GM20000 (cell line): ENCODE measurements at regions not wholly inside any gene's neighbourhood (a gene's known extent, or its start where the extent isn't known, plus 50 kb on each side); places are given as distances from the start of the nearest gene placed in this dataset.

Source experiments
- DNase-seq: peaks from one replicate; pipeline ENCODE4 v3.0.0; 2012; ENCODE audit warnings: low spot score
- TF ChIP-seq, protein P1 (sequence below): IDR thresholded peaks from 2 replicates; pipeline ENCODE4 v1.5.1; 2012; ENCODE audit warnings: mild to moderate bottlenecking, control low read depth; ENCODE audit errors: extremely low read depth, missing control alignments

DNA sequence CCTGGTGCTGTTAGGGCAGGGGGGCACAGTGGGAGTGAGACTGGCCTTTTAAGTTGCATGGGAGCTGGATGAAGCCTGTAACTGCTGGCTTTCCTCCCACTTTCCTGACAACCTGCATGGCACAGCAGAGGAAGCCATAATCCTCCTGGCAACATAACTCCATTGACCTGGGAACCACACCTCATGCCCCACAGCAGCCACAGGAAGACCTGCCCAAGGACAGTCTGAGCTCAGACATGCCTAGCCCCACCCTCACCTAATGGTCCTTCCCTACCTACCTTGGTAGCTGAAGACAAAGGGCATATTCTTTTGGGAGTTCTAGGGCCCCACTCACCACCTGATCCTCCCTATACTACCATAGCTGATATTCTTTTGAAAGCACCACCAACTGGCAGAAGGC lies 482.2 kb upstream of the TOM1L1 start:
- no peak for DNase-seq
- TF ChIP-seq, protein P1, sequence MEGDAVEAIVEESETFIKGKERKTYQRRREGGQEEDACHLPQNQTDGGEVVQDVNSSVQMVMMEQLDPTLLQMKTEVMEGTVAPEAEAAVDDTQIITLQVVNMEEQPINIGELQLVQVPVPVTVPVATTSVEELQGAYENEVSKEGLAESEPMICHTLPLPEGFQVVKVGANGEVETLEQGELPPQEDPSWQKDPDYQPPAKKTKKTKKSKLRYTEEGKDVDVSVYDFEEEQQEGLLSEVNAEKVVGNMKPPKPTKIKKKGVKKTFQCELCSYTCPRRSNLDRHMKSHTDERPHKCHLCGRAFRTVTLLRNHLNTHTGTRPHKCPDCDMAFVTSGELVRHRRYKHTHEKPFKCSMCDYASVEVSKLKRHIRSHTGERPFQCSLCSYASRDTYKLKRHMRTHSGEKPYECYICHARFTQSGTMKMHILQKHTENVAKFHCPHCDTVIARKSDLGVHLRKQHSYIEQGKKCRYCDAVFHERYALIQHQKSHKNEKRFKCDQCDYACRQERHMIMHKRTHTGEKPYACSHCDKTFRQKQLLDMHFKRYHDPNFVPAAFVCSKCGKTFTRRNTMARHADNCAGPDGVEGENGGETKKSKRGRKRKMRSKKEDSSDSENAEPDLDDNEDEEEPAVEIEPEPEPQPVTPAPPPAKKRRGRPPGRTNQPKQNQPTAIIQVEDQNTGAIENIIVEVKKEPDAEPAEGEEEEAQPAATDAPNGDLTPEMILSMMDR, result no peak

DNA sequence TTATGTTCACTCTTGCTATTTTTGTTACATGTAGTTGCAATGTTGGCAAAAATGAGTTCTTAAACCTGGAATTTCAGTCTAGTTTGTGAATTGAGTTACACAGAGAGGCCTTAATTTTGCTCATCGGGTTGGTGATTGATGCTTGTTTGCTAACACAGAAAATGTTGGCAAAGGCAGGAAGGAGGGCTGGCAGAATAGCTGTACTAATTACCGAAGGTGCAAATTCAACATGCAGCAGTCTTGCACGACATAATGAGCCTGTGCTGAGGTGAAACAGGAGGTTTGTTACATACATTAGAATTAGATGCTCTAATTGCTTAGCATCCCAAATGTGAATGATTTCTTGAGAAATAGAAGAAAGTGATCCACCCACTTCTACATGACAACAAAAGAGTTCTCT lies 475.0 kb upstream of the TOM1L1 start:
- TF ChIP-seq, protein P1, result no peak
- no peak for DNase-seq

DNA sequence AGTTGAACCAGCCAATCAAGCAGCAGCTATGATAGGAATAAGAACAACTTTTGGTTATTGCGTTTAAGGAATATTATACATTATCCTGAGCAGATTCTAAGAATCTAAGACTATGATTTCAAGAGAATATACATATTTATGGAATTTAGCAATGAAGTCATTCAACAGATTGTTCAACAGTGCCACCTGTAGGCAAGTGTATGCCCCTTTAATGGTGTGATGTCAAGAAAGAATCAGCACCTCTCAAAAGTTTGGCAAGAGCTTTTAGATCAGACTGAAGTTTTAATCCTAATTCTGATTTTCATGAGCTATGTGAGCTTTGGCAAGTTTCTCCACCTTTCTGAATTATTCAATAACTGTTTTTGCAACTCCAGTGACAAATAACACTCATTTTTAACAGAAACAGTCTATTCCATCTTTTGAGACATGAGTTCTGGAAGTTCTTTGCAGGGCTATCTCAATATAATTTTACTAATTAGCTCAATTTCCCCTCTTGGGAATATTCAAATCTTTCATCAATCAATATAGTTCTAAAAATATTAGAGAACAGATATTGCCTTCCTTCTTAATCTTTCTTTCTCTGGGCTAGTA lies 474.3 kb upstream of the TOM1L1 start:
- DNase-seq, result no peak
- TF ChIP-seq, protein P1, result peak; percentile 26

DNA sequence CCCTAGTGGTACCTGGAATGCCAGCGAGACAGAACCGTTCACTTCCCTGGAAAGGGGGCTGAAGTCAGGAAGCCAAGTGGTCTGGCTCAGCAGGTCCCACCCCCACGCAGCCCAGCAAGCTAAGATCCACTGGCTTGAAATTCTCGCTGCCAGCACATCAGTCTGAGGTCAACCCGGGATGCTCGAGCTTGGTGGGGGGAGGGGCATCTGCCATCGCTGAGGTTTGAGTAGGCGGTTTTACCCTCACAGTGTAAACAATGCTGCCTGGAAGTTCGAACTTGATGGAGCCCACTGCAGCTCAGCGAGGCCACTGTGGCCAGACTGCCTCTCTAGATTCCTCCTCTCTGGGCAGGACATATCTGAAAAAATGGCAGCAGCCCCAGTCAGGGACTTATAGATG lies 464.7 kb upstream of the TOM1L1 start:
- TF ChIP-seq, protein P1, result no peak
- no peak for DNase-seq

DNA sequence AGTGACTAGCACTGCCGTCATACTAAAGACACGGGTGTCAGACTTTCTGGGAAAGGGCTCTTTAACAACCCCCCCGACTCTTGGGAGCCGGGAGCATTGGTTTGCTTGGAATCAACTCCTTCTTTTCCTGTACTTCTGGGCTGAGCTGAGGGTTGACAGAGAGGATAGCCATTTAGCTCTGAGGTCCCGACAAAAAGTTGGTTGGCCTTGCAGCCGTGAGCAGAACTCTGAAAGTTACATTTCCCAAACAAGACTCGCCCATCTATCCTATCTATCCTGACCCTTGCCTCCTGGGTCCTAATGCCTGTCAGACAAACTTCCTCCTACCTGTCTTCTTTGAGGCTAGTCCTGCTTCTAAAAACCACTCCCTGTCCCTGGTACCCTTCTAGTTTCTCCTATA lies 460.8 kb upstream of the TOM1L1 start:
- TF ChIP-seq, protein P1, result no peak
- no peak for DNase-seq

DNA sequence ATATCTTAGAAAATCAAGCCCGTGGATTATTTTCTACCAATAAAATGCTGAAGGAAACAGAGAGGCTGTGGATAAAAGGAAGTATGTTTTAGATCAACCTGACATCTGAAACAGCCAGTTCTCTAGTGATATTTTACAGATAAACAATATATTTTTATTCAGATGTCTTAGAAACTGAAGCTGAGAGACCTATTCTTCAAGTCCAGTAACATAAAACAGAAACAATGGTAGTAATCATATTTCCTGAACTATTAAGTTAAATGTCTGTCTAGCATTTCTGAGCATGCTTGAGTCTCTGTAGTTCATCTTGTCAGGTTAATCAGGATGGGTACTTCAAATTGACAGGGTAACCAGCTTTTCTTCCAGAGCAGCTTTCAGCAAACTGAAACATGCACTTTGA lies 449.6 kb upstream of the TOM1L1 start:
- TF ChIP-seq, protein P1, result no peak
- DNase-seq, result no peak

DNA sequence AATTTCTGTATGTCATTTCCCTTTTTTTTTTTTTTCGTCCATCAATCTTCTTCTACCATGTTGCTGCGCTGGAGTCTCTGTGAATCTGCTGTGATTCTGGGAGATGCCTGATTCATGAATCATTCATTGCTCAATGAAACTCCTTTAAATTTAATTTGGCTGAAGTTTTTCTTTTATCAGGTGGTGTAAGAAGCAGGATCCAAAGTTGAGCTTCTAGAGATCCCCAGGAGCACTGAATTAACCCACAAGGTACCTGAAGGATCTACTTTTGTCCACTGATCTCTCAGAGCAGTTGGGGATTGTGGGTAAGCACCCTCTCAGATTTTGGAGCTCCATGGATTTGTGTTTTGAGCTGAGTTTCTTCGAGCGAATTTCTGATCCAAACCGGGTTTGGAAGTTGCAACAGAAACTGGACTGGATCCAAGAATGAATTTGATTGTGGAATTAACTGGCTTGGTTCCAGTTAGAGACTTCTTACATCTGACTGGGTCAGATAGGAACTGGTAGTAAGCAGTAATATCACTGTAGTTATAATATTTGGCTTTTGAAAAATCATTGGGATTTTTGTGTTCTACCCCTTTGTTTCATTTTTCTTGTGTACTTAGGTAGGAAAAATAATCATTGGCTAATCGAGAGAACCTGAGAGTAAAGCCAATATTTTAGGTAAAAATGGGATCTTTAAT lies 447.8 kb upstream of the TOM1L1 start:
- DNase-seq, result no peak
- TF ChIP-seq, protein P1, result no peak
